ENCODE measurements at regions not wholly inside any gene's neighbourhood (a gene's known extent, or its start where the extent isn't known, plus 50 kb on each side); places are given as distances from the start of the nearest gene placed in this dataset.

DNA sequence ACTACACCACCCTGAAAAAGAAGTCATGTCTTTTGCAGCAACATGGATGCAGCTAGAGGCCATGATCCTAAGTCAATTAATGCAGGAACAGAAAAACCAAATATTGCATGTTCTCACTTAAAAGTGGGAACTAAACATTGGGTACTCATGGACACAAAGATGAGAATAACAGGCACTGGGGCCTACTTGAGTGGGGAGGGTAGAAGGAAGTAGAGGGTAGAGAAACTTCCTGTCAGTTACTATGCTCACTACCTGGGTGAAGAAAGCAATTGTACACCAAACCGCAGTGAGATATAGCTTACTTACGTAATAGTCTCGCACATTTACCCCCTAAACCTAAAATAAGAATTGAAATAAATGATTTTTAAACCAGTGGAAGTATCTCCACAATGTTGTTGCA lies 480.5 kb upstream of the ARRDC4 start (continued):
- TF ChIP-seq ZBTB33 (CRISPR knock-in tag; IDR thresholded peaks at IDR 0.05) (no peak), MTA3 (IDR thresholded peaks at IDR 0.05; ENCODE audit: borderline replicate concordance) (no peak), BRF1 (IDR thresholded peaks at IDR 0.05; ENCODE audit: borderline replicate concordance, extremely low read depth, insufficient read length) (no peak), L3MBTL2 (IDR thresholded peaks at IDR 0.05) (no peak), ZNF124 (CRISPR knock-in tag; IDR thresholded peaks at IDR 0.05) (no peak), ZNF449 (CRISPR knock-in tag; IDR thresholded peaks at IDR 0.05) (no peak), ZC3H11A (IDR thresholded peaks at IDR 0.05; ENCODE audit: low read depth, low read length) (no peak)
- TF ChIP-seq, protein P1, sequence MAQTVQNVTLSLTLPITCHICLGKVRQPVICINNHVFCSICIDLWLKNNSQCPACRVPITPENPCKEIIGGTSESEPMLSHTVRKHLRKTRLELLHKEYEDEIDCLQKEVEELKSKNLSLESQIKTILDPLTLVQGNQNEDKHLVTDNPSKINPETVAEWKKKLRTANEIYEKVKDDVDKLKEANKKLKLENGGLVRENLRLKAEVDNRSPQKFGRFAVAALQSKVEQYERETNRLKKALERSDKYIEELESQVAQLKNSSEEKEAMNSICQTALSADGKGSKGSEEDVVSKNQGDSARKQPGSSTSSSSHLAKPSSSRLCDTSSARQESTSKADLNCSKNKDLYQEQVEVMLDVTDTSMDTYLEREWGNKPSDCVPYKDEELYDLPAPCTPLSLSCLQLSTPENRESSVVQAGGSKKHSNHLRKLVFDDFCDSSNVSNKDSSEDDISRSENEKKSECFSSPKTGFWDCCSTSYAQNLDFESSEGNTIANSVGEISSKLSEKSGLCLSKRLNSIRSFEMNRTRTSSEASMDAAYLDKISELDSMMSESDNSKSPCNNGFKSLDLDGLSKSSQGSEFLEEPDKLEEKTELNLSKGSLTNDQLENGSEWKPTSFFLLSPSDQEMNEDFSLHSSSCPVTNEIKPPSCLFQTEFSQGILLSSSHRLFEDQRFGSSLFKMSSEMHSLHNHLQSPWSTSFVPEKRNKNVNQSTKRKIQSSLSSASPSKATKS (CRISPR knock-in tag; IDR thresholded peaks at IDR 0.05): no peak
- TF ChIP-seq, protein P2, sequence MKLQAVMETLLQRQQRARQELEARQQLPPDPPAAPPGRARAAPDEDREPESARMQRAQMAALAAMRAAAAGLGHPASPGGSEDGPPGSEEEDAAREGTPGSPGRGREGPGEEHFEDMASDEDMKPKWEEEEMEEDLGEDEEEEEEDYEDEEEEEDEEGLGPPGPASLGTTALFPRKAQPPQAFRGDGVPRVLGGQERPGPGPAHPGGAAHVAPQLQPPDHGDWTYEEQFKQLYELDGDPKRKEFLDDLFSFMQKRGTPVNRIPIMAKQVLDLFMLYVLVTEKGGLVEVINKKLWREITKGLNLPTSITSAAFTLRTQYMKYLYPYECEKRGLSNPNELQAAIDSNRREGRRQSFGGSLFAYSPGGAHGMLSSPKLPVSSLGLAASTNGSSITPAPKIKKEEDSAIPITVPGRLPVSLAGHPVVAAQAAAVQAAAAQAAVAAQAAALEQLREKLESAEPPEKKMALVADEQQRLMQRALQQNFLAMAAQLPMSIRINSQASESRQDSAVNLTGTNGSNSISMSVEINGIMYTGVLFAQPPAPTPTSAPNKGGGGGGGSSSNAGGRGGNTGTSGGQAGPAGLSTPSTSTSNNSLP (IDR thresholded peaks at IDR 0.05; ENCODE audit: borderline replicate concordance, low read depth, low read length): no peak

Measured in K562 (cell line).